ENCODE measurements at regions not wholly inside any gene's neighbourhood (a gene's known extent, or its start where the extent isn't known, plus 50 kb on each side); places are given as distances from the start of the nearest gene placed in this dataset.

DNA sequence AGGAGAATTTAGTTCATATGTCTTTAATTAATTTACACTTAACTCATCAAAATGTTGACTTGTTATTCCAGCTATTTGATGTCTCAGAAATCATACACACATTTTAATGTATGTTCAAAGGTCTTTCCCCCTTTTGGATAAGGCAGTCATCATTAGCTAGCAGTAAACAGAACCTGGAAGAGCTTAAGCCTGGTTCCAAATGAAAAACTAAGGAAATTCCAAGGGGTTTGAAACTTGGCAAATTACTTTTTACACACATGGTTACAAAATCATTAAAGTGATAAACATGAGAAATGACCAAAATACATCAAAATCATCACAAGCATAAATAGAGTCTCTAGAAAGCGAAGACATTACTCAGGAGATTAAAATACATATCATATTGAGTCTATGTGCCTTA lies 359.8 kb upstream of the ZNF608 start:
- no peak for ATAC-seq
- no peak overlapping the region for H3K4me3 ChIP-seq
- H3K4me1 ChIP-seq = no peaks in the 10 kb centered on the region
- intact Hi-C loops (cut with DNase I) = no loop called here
- H3K9me3 ChIP-seq = no peaks in the 10 kb centered on the region
- H3K27me3 ChIP-seq (ENCODE audit: low read depth) = no peaks in the 10 kb centered on the region
- TF ChIP-seq, protein P1, sequence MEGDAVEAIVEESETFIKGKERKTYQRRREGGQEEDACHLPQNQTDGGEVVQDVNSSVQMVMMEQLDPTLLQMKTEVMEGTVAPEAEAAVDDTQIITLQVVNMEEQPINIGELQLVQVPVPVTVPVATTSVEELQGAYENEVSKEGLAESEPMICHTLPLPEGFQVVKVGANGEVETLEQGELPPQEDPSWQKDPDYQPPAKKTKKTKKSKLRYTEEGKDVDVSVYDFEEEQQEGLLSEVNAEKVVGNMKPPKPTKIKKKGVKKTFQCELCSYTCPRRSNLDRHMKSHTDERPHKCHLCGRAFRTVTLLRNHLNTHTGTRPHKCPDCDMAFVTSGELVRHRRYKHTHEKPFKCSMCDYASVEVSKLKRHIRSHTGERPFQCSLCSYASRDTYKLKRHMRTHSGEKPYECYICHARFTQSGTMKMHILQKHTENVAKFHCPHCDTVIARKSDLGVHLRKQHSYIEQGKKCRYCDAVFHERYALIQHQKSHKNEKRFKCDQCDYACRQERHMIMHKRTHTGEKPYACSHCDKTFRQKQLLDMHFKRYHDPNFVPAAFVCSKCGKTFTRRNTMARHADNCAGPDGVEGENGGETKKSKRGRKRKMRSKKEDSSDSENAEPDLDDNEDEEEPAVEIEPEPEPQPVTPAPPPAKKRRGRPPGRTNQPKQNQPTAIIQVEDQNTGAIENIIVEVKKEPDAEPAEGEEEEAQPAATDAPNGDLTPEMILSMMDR (IDR thresholded peaks at IDR 0.05) = no peak
- no peak for DNase-seq
- no peak overlapping the region for H3K27ac ChIP-seq
- no peaks in the 10 kb centered on the region for H3K36me3 ChIP-seq

DNA sequence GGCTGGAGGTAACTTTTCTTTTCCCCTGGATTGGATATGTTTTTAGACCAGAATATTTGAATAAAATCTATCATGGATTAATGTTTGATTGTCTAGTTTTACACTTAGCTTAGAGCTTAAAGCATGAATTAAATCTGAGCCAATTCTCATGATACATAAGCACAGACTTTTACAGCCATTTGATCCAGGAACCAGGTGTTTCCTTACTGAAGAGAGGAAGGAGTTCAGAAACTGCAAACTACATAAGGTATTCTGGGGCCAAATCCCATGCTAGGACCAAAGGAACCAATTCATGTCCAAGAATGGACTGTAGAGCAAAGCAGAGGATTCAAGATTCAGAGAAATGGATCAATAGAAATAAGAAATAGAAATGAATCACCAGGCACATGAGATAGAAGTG lies 360.4 kb upstream of the ZNF608 start:
- H3K9me3 ChIP-seq = no peaks in the 10 kb centered on the region
- TF ChIP-seq, protein P1 (IDR thresholded peaks at IDR 0.05) = no peak
- no peaks in the 10 kb centered on the region for H3K27me3 ChIP-seq (ENCODE audit: low read depth)
- ATAC-seq (no peak), DNase-seq (no peak)
- intact Hi-C loops (cut with DNase I) = no loop called here
- H3K36me3 ChIP-seq = no peaks in the 10 kb centered on the region
- no peak overlapping the region for H3K4me3 ChIP-seq
- H3K27ac ChIP-seq = no peak overlapping the region
- H3K4me1 ChIP-seq = no peaks in the 10 kb centered on the region

DNA sequence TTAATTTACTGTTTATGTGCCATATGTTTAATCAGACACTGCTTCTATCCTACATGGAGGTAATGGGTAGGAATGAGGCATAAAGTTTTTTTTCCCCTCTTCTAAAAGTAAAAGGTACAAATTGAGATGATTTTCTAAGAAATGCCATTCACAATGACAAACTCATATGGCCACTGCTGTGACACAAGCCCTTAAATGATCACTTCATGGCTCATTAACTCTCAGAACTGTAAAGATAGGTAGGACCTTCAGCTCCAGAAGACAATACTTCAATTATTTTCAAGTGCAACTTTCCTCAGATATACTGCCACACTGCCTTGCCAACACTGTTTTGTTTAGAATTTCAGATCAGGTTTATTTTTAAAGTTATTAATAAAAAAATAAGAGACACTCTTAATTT lies 362.9 kb upstream of the ZNF608 start:
- TF ChIP-seq, protein P1 (IDR thresholded peaks at IDR 0.05) = no peak
- Histone ChIP-seq H3K36me3 (no peaks in the 10 kb centered on the region), H3K4me1 (no peaks in the 10 kb centered on the region), H3K27ac (no peak overlapping the region), H3K4me3 (no peak overlapping the region), H3K27me3 (ENCODE audit: low read depth) (no peaks in the 10 kb centered on the region), H3K9me3 (no peaks in the 10 kb centered on the region)
- DNase-seq = no peak
- ATAC-seq = no peak
- intact Hi-C loops (cut with DNase I) = no loop called here

DNA sequence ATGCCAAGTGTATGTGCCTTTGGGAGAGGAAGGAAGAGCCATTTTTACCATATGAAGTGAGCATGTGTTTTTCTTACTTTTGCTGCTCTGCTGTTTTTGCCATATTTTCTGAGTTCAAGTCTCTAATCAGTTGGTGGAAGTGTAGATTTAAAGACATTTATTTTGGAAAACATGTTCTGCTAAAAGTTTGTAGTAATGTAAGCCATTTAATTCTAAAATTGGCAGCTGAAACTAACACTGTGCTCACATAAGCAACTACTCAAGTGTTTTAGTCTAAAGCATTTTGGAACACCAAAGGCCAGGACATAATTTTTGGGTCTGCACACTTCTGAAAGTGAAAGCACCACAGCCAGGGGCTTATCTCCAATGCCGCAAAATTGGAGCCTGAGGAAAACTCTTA lies 363.4 kb upstream of the ZNF608 start:
- intact Hi-C loops (cut with DNase I) = no loop called here
- TF ChIP-seq, protein P1 (IDR thresholded peaks at IDR 0.05) = no peak
- no peak overlapping the region for H3K4me3 ChIP-seq
- no peak overlapping the region for H3K27ac ChIP-seq
- no peaks in the 10 kb centered on the region for H3K27me3 ChIP-seq (ENCODE audit: low read depth)
- ATAC-seq (no peak), DNase-seq (no peak)
- no peaks in the 10 kb centered on the region for H3K4me1 ChIP-seq
- no peaks in the 10 kb centered on the region for H3K36me3 ChIP-seq
- no peaks in the 10 kb centered on the region for H3K9me3 ChIP-seq

DNA sequence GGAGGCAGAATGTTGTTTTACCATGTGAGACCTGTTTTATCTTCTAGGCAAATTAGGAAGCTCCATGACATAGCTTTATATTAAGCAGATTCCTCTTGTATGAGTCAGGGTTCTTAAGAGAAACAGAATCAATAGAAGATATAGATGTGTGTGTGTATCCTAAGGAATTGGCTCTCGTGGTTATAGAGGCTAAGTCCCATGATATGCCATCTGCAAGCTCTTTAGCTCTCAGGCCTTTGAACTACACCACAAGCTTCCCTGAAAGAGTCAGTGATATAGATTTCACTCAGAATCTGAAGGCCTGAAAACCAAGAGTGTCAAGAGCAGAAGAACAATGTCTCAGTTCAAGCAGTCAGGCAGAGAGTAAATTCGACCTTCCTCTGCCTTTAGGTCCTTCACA lies 365.8 kb upstream of the ZNF608 start:
- TF ChIP-seq, protein P1 (IDR thresholded peaks at IDR 0.05) = no peak
- Histone ChIP-seq H3K4me3 (no peak overlapping the region), H3K27me3 (ENCODE audit: low read depth) (no peaks in the 10 kb centered on the region), H3K27ac (no peak overlapping the region), H3K9me3 (no peaks in the 10 kb centered on the region), H3K4me1 (no peaks in the 10 kb centered on the region), H3K36me3 (no peaks in the 10 kb centered on the region)
- ATAC-seq (no peak), DNase-seq (no peak)
- intact Hi-C loops (cut with DNase I) = no loop called here

DNA sequence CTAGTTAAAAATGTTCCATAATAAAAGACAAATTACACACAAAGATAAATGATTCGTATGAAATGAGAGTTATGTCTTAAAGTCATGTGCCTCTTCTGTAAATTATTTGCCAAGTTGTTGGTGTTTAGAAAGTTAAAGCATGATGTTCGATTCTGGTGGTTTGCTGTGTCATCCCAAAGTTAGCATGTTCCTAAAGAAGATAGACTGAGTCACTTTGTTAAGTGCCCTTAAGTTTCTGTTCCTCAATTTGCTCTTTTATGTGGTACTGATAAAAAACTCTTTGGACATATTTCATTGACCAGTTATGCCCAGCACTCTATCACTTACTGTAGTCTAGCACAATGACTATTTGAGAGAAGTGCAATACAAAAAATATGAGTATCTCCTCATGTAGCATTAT lies 366.9 kb upstream of the ZNF608 start:
- DNase-seq (no peak), ATAC-seq (no peak)
- Histone ChIP-seq H3K27me3 (ENCODE audit: low read depth) (no peaks in the 10 kb centered on the region), H3K4me1 (no peaks in the 10 kb centered on the region), H3K27ac (no peak overlapping the region), H3K9me3 (no peaks in the 10 kb centered on the region), H3K36me3 (no peaks in the 10 kb centered on the region), H3K4me3 (no peak overlapping the region)
- intact Hi-C loops (cut with DNase I) = no loop called here
- TF ChIP-seq, protein P1 (IDR thresholded peaks at IDR 0.05) = no peak
